ENCODE measurements at regions not wholly inside any gene's neighbourhood (a gene's known extent, or its start where the extent isn't known, plus 50 kb on each side); places are given as distances from the start of the nearest gene placed in this dataset.

GRCh38 chr7:130880668-130881067 is 146.7 kb upstream of the KLF14 start:
- DNase-seq (ENCODE audit: low read depth), result no peak

- no peak for DNase-seq (ENCODE audit: low read depth)
Observed at GRCh38 chr7:130881091-130881798, 147.2 kb upstream of the KLF14 start.

- no peak for DNase-seq (ENCODE audit: low read depth)
Observed at GRCh38 chr7:130881799-130882141, 147.8 kb upstream of the KLF14 start.

- no peak for DNase-seq (ENCODE audit: low read depth)
Observed at GRCh38 chr7:130882396-130882795, 148.4 kb upstream of the KLF14 start.

GRCh38 chr7:130883928-130884327 is 149.9 kb upstream of the KLF14 start:
- DNase-seq (ENCODE audit: low read depth), result no peak

GRCh38 chr7:130884437-130885417 is 150.7 kb upstream of the KLF14 start:
- DNase-seq (ENCODE audit: low read depth), result no peak

GRCh38 chr7:130886438-130887135 is 152.6 kb upstream of the KLF14 start:
- DNase-seq (ENCODE audit: low read depth), result no peak

- DNase-seq (ENCODE audit: low read depth), result no peak
Observed at GRCh38 chr7:130887182-130887956, 153.4 kb upstream of the KLF14 start.

- no peak for DNase-seq (ENCODE audit: low read depth)
Observed at GRCh38 chr7:130887957-130888371, 154.0 kb upstream of the KLF14 start.

- DNase-seq (ENCODE audit: low read depth), result no peak
Observed at GRCh38 chr7:130888468-130888867, 154.5 kb upstream of the KLF14 start.

- no peak for DNase-seq (ENCODE audit: low read depth)
Observed at GRCh38 chr7:130890176-130891020, 156.4 kb upstream of the KLF14 start.

- no peak for DNase-seq (ENCODE audit: low read depth)
Observed at GRCh38 chr7:130891254-130892094, 157.5 kb upstream of the KLF14 start.

- DNase-seq (ENCODE audit: low read depth), result no peak
Observed at GRCh38 chr7:130893441-130893894, 159.5 kb upstream of the KLF14 start.

- DNase-seq (ENCODE audit: low read depth), result no peak
Observed at GRCh38 chr7:130894146-130894908, 160.3 kb upstream of the KLF14 start.

GRCh38 chr7:130894909-130895750 is 161.1 kb upstream of the KLF14 start:
- DNase-seq (ENCODE audit: low read depth), result no peak

GRCh38 chr7:130896051-130896881 is 162.3 kb upstream of the KLF14 start:
- DNase-seq (ENCODE audit: low read depth), result no peak

GRCh38 chr7:130896898-130897514 is 163.0 kb upstream of the KLF14 start:
- DNase-seq (ENCODE audit: low read depth), result no peak

All from stimulated activated CD8-positive, alpha-beta memory T cell treated with anti-CD3 and anti-CD28 coated beads, Interleukin-7, amount 100 ng/mL, for 24 hours (primary cell).